Hepatic stellate cell (primary cell): ENCODE measurements at regions not wholly inside any gene's neighbourhood (a gene's known extent, or its start where the extent isn't known, plus 50 kb on each side); places are given as distances from the start of the nearest gene placed in this dataset.

Experiments
- DNase-seq: peaks from one replicate; pipeline ENCODE4 v3.0.0; 2011; ENCODE audit warnings: low spot score

GRCh38 chrX:52425775-52426174 lies 57.0 kb downstream of the XAGE2 start:
- DNase-seq = peak; percentile 11

GRCh38 chrX:52426810-52427209 lies 58.0 kb downstream of the XAGE2 start:
- no peak for DNase-seq

DNA sequence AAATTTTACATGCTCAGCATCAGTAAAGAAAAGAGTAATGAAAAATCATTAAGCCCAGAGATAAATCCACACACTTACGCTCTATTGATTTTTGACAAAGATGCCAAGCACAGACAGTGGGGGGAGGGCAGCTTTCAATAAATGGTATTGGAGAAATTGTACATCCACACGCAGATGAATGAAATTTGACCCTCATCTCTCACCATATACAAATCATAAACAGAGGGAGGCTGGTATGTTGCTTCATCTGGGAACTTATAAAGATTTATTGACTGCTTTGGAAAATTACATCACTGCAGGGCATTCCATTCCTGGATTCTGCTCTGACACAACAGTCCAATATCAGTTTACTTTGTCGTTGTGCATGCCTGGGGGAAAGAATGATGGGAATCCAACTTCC lies 58.4 kb upstream of the XAGE1A start:
- DNase-seq = no peak
